IPS-18a (cell line): ENCODE measurements at regions not wholly inside any gene's neighbourhood (a gene's known extent, or its start where the extent isn't known, plus 50 kb on each side); places are given as distances from the start of the nearest gene placed in this dataset.

Source experiments
- H3K27ac ChIP-seq: one replicate; pipeline ENCODE4 v1.5.1; 2013; ENCODE audit warnings: low read length
- H3K27me3 ChIP-seq: one replicate; pipeline ENCODE4 v1.6.1; 2013; ENCODE audit warnings: mild to moderate bottlenecking, low read length; ENCODE audit not compliant: control insufficient read depth, insufficient read depth
- H3K36me3 ChIP-seq: one replicate; pipeline ENCODE4 v1.6.1; 2013; ENCODE audit warnings: low read depth, low read length; ENCODE audit not compliant: control insufficient read depth
- H3K4me1 ChIP-seq: one replicate; pipeline ENCODE4 v1.6.1; 2013; ENCODE audit warnings: low read depth, low read length; ENCODE audit not compliant: control insufficient read depth
- H3K4me3 ChIP-seq: one replicate; pipeline ENCODE4 v1.5.1; 2013; ENCODE audit warnings: low read length
- H3K9ac ChIP-seq: one replicate; pipeline ENCODE4 v1.6.1; 2013; ENCODE audit warnings: mild to moderate bottlenecking, low read length, moderate library complexity
- H3K9me3 ChIP-seq: one replicate; pipeline ENCODE4 v1.6.1; 2013; ENCODE audit warnings: low read depth, low read length; ENCODE audit not compliant: control insufficient read depth

- Histone ChIP-seq H3K36me3 (no peaks in the 10 kb centered on the region), H3K4me1 (no peaks in the 10 kb centered on the region), H3K27ac (no peak overlapping the region), H3K9ac (no peak overlapping the region), H3K27me3 (no peaks in the 10 kb centered on the region), H3K9me3 (no peaks in the 10 kb centered on the region), H3K4me3 (no peak overlapping the region)
These were observed 320.3 kb upstream of the ZNF32 start for GRCh38 chr10:43968961-43969360.

GRCh38 chr10:43968076-43968475, 319.4 kb upstream of the ZNF32 start:
- Histone ChIP-seq H3K4me3 (no peak overlapping the region), H3K27ac (no peak overlapping the region), H3K9me3 (no peaks in the 10 kb centered on the region), H3K9ac (no peak overlapping the region), H3K27me3 (no peaks in the 10 kb centered on the region), H3K36me3 (no peaks in the 10 kb centered on the region), H3K4me1 (no peaks in the 10 kb centered on the region)

- Histone ChIP-seq H3K4me1 (no peaks in the 10 kb centered on the region), H3K9ac (no peak overlapping the region), H3K27me3 (no peaks in the 10 kb centered on the region), H3K36me3 (no peaks in the 10 kb centered on the region), H3K27ac (no peak overlapping the region), H3K4me3 (no peak overlapping the region), H3K9me3 (no peaks in the 10 kb centered on the region)
These were observed 317.9 kb upstream of the ZNF32 start for GRCh38 chr10:43966571-43966965.

DNA sequence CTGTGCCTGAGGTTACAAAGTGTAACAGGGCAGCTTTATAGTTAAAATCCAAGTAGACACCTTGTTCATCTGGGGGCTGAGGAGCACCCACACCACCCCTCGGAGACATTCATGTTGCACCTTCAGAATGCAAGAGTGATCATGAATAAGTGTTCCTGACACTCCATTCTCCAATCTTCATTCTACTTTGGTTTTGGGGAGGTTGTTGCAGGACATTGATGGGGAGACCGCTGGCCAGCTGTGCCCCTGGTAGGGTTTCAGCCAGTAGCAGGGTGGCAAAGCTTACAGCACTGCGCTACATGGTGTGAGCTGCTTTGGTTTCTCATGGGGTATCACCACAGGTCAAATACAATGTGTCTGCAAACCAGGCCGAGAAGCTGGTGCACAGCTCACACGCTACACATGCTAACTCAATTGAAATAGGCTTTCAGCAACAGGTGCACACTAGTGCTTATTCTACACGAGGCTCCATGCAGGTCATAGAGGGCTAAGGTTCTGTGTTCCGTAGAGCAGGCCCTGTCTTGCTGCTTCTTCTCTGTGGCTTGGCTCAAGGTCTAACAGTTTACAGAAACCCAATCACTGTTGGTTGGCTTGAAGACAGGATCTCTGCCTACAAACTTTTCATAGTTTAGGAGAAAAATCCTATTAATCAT, 317.4 kb upstream of the ZNF32 start:
- Histone ChIP-seq H3K9me3 (no peaks in the 10 kb centered on the region), H3K9ac (no peak overlapping the region), H3K4me3 (no peak overlapping the region), H3K4me1 (no peaks in the 10 kb centered on the region), H3K36me3 (no peaks in the 10 kb centered on the region), H3K27ac (no peak overlapping the region), H3K27me3 (no peaks in the 10 kb centered on the region)

DNA sequence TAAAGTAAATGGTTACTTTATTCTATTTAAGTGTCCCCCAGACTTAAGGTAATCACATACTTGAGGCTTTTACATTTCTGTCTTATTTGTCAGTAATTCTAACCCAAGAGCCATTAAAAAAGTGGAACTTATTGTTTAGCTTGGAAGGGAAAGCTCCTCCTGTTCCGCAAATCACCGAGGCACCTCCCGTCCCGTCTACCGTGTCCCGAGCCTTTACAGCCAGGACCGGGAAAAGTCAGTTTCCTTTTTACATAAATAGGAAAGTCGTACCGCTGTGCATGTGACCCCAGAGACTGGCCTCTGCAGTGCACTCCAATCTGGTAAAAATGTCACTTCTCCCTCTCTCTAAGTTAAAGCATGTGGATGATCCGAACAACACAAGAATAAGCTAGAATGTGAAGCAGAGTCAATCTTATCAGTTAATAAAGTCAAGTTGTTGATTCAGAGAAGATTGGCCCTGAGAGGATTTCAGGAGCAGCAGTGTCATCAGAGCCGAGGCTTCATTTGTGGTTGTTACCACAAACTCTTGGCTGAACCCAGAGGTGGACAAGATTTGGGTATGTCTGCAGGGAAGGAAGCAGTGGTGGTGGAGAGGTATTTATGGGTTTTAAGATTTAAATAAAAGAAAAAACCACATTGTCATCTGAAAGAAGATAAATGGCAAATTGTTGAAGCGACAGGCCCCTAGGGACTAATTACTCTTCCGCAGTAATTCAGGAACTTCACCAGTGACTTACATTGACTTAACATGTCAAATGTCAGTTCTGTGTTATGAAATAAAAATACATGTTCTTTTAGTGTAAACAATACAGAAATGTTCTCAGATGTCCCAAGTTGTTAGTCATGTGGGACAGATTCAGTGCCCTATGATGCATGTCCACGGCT, 316.6 kb upstream of the ZNF32 start:
- Histone ChIP-seq H3K27ac (no peak overlapping the region), H3K4me3 (no peak overlapping the region)

DNA sequence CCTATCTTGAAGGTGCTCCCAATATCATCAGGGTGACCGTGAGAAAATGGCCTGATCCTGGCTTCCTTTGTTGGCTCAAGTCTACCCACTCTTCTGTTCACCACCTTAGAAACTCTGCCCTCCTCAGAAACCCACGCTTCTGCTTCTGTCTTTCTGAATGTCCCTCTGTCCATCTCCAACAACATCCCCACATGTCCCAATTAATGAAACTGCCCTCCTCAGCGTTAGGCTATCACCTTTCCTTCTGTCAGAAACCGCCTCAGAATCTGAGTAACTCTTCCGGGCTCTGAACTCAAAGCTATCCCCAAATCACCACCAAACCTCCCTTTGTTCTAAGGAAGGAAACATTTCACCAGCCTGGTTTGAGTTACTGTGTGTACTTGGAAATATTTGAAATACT, 315.8 kb upstream of the ZNF32 start:
- no peaks in the 10 kb centered on the region for H3K9me3 ChIP-seq
- no peak overlapping the region for H3K27ac ChIP-seq
- no peak overlapping the region for H3K9ac ChIP-seq
- H3K36me3 ChIP-seq = no peaks in the 10 kb centered on the region
- no peaks in the 10 kb centered on the region for H3K4me1 ChIP-seq
- no peaks in the 10 kb centered on the region for H3K27me3 ChIP-seq
- H3K4me3 ChIP-seq = no peak overlapping the region

More for the DNA sequence above, 316.6 kb upstream of the ZNF32 start:
- no peaks in the 10 kb centered on the region for H3K36me3 ChIP-seq
- no peaks in the 10 kb centered on the region for H3K4me1 ChIP-seq
- H3K27me3 ChIP-seq = no peaks in the 10 kb centered on the region
- H3K9ac ChIP-seq = no peak overlapping the region
- H3K9me3 ChIP-seq = no peaks in the 10 kb centered on the region

GRCh38 chr10:43963793-43964425, 315.2 kb upstream of the ZNF32 start:
- H3K4me1 ChIP-seq = no peaks in the 10 kb centered on the region
- no peaks in the 10 kb centered on the region for H3K27me3 ChIP-seq
- H3K9me3 ChIP-seq = no peaks in the 10 kb centered on the region

GRCh38 chr10:43963379-43963778, 314.7 kb upstream of the ZNF32 start:
- no peaks in the 10 kb centered on the region for H3K36me3 ChIP-seq
- no peak overlapping the region for H3K4me3 ChIP-seq
- no peaks in the 10 kb centered on the region for H3K9me3 ChIP-seq
- no peaks in the 10 kb centered on the region for H3K4me1 ChIP-seq
- H3K9ac ChIP-seq = no peak overlapping the region
- no peaks in the 10 kb centered on the region for H3K27me3 ChIP-seq
- H3K27ac ChIP-seq = no peak overlapping the region

More at GRCh38 chr10:43963793-43964425, 315.2 kb upstream of the ZNF32 start:
- H3K36me3 ChIP-seq = no peaks in the 10 kb centered on the region
- no peak overlapping the region for H3K4me3 ChIP-seq
- H3K27ac ChIP-seq = no peak overlapping the region
- no peak overlapping the region for H3K9ac ChIP-seq

DNA sequence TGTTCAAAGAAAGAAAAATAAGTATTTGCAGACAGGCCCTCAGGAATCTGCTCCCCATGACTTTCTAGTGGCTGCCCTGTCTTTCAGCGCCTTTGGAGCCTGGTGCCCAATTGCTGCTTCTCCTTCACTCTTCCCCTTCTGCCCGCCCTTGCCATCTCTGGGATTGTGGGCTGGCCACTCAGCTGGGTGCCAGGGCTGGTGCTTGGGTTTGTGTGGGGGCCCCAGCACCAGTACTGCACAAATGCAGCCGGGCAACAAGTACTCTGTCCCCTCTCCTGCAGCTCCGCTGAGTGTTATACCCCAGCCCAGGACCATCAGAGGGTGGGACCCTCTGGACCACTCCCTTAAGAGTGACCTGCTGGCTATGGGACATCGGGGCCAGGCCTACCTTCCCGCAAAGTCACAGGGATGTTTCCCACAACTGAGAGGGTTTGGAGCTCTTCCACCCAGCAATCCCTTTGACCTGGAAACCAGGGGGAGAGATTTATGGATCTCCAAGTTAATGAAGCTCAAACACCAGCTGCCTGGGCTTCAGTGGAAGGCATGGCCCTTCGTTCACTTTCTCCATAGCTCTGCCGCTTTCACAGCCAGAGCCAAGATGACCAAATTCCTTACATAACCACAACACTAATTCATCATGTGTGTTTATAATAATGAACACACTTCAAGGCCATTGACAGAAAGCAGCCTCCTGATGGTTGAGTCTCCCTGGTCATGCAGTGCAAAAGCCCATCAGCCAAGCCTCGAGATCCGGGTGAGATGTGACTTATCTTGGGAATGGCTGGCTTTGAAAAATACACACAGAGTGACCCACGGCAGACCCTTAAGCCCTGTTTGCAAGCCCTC, 313.9 kb upstream of the ZNF32 start:
- no peaks in the 10 kb centered on the region for H3K27me3 ChIP-seq
- H3K9ac ChIP-seq = no peak overlapping the region

DNA sequence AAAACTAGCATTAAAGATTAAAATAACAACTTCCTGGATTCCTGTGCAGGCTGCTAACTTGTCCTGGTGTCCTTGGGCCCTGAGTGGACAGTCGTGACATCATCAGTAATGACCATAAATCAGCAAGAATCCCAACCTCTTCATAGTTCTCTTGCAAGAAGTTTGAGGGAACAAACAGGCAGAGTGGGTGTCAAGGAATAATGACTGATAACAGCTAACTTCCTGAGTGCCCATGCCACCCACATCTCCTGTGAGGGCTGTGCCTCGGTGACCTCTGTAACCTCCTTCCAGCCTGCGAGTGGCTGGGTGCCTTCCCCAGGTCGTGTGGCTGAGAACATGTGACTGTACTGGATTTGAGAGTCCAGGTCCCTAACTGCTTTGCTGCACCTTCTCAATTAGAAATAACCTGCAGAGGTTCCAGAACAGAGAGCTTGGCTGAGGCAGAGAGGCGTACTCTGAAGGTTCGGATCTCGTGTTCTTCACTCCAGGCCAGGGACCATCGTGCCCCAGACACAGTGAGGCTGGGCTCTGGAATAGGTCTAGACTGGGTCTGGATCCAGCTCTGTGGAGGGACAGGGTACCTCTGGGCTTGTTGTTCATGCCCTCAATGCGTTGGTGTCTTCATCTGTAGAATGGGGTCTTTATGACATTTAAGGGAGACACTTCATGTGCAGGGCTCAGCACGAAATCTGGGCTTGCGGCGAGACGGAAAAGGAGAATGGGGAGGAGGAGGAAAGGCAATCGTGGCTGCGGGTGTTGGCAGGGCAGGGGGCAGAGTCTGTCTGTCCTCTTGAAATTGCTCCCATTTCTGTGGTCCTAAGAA, 313.1 kb upstream of the ZNF32 start:
- Histone ChIP-seq H3K27me3 (no peaks in the 10 kb centered on the region), H3K36me3 (no peaks in the 10 kb centered on the region), H3K9ac (no peak overlapping the region), H3K27ac (no peak overlapping the region), H3K9me3 (no peaks in the 10 kb centered on the region), H3K4me3 (no peak overlapping the region), H3K4me1 (no peaks in the 10 kb centered on the region)

More for the DNA sequence above, 313.9 kb upstream of the ZNF32 start:
- H3K4me1 ChIP-seq = no peaks in the 10 kb centered on the region
- H3K27ac ChIP-seq = no peak overlapping the region
- H3K9me3 ChIP-seq = no peaks in the 10 kb centered on the region
- no peaks in the 10 kb centered on the region for H3K36me3 ChIP-seq
- H3K4me3 ChIP-seq = no peak overlapping the region
